Suprapubic skin (tissue), 4 donors: ENCODE measurements at regions not wholly inside any gene's neighbourhood (a gene's known extent, or its start where the extent isn't known, plus 50 kb on each side); places are given as distances from the start of the nearest gene placed in this dataset.

ENCODE experiments used
- CTCF ChIP-seq, 2 donors: fragments of 200-600 bp in 1 of 2; fragments of 450-650 bp in 1 of 2; sonication (generic) in 1 of 2; IDR thresholded peaks; one replicate each; pipeline ENCODE4 v1.5.1; 2016 to 2019; ENCODE audit warnings: antibody characterized with exemption in 2 of 2, mild to moderate bottlenecking in 1 of 2, moderate library complexity in 1 of 2
- POLR2A ChIP-seq, 2 donors: fragments of 450-650 bp; IDR thresholded peaks; one replicate each; pipeline ENCODE4 v1.6.1; 2017; ENCODE audit warnings: antibody characterized with exemption in 2 of 2, mild to moderate bottlenecking in 2 of 2, moderate library complexity in 2 of 2
- POLR2AphosphoS5 ChIP-seq, 3 donors: sonication (generic); formaldehyde crosslinking; IDR thresholded peaks; one replicate each; pipeline ENCODE4 v1.6.1; 2017; ENCODE audit warnings: antibody characterized with exemption in 3 of 3

- TF ChIP-seq CTCF (IDR thresholded peaks at IDR 0.05) (no peak), POLR2AphosphoS5 (IDR thresholded peaks at IDR 0.05) (no peak), POLR2A (IDR thresholded peaks at IDR 0.05) (no peak)
Measured at GRCh38 chr19:31890230-31890629, 455.2 kb upstream of the ZNF507 start.
